ENCODE measurements at regions not wholly inside any gene's neighbourhood (a gene's known extent, or its start where the extent isn't known, plus 50 kb on each side); places are given as distances from the start of the nearest gene placed in this dataset.
"Not testable (repeated sequence)": the region's sequence is repeated elsewhere in the genome, so short reads cannot be mapped to it uniquely, and the experiment has no call there.

DNA sequence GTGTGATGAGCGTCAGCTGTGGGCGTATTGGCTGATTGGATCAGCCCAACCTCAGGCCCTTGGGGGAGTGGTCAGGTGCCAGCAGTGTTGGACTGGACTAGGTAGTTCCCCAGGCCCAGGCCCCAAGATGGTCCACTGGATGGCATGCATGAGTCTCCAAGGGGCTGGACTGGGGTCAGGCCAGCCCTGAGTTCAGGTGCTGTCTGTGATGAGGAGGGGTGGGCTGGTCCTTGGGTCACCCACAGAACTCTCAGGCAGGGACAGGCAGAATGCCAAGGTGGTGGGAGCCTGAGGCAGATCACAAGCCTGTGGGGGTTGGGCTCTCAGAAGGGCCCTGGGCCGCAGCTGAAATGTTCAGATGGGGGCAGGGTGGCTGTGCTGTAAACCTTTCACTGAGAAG lies 59.5 kb upstream of the THUMPD2 start:
- Histone ChIP-seq H3K36me3 (ENCODE audit: control insufficient read depth in 4 of 4, insufficient read depth in 4 of 4, low read length in 4 of 4) (no peaks in the 10 kb centered on the region), H3K9me3 (ENCODE audit: control insufficient read depth in 4 of 4, insufficient read depth in 3 of 4, low read length in 3 of 4) (peaks cover 0 to 5% (median 2%) of the 10 kb centered on the region in 4 donors), H3K27me3 (ENCODE audit: control insufficient read depth in 3 of 3, insufficient read depth in 3 of 3, low read length in 2 of 3) (no peaks in the 10 kb centered on the region), H3K27ac (ENCODE audit: low read depth in 1 of 2, low read length in 1 of 2) (no peak overlapping the region), H3K4me3 (no peak overlapping the region), H3K9ac (ENCODE audit: insufficient read depth in 1 of 2, low read length in 2 of 2) (no peak overlapping the region), H3K4me1 (ENCODE audit: control insufficient read depth in 5 of 5, insufficient read depth in 5 of 5, low read length in 5 of 5) (no peaks in the 10 kb centered on the region)
- ATAC-seq (ENCODE audit: insufficient read depth, low FRiP score) (no peak), DNase-seq (no peak)
- WGBS, 2 donors, result 93 to 98% methylated on average over 3 of the region's 3 CpGs
- TF ChIP-seq, protein P1, sequence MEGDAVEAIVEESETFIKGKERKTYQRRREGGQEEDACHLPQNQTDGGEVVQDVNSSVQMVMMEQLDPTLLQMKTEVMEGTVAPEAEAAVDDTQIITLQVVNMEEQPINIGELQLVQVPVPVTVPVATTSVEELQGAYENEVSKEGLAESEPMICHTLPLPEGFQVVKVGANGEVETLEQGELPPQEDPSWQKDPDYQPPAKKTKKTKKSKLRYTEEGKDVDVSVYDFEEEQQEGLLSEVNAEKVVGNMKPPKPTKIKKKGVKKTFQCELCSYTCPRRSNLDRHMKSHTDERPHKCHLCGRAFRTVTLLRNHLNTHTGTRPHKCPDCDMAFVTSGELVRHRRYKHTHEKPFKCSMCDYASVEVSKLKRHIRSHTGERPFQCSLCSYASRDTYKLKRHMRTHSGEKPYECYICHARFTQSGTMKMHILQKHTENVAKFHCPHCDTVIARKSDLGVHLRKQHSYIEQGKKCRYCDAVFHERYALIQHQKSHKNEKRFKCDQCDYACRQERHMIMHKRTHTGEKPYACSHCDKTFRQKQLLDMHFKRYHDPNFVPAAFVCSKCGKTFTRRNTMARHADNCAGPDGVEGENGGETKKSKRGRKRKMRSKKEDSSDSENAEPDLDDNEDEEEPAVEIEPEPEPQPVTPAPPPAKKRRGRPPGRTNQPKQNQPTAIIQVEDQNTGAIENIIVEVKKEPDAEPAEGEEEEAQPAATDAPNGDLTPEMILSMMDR (IDR thresholded peaks at IDR 0.05; ENCODE audit: control extremely low read depth, extremely low read depth), result no peak

DNA sequence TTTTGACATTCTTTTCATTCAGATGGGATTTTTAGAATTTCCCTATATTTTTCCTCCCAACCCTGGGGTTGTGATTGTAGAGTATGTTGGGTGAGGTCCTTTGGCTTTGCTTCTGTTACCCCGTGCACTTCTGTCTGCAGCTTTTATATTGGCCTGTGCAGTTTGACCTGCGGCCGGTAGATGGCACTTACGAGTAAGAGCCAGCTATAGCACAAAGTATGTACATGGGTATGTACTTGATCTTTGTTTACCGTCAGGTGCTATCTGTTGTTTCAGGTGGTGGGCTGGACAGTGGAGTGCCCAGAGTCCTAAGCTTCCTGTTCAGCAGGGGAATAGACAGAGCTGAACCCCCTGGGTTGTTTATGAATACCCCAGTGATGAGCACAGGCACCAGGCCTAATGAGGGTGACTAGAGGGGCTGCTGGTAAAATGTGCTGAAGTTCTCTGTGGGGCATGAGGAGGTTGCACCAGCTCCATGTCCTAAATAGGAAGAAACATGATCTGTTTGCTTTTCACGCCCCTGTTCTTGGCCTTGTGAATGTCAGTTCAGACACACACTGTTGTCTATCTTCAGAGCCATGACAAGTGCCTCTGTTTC lies 58.9 kb upstream of the THUMPD2 start:
- WGBS, 2 donors, result 60 to 64% methylated on average over 6 of the region's 6 CpGs
- Histone ChIP-seq H3K9ac (ENCODE audit: insufficient read depth in 1 of 2, low read length in 2 of 2) (no peak overlapping the region), H3K4me1 (ENCODE audit: control insufficient read depth in 5 of 5, insufficient read depth in 5 of 5, low read length in 5 of 5) (no peaks in the 10 kb centered on the region), H3K27me3 (ENCODE audit: control insufficient read depth in 3 of 3, insufficient read depth in 3 of 3, low read length in 2 of 3) (no peaks in the 10 kb centered on the region), H3K27ac (ENCODE audit: low read depth in 1 of 2, low read length in 1 of 2) (no peak overlapping the region), H3K36me3 (ENCODE audit: control insufficient read depth in 4 of 4, insufficient read depth in 4 of 4, low read length in 4 of 4) (no peaks in the 10 kb centered on the region), H3K4me3 (no peak overlapping the region), H3K9me3 (ENCODE audit: control insufficient read depth in 4 of 4, insufficient read depth in 3 of 4, low read length in 3 of 4) (peaks cover 0 to 5% (median 2%) of the 10 kb centered on the region in 4 donors)
- DNase-seq (peak in 1 of 3 donors; percentile 11), ATAC-seq (ENCODE audit: insufficient read depth, low FRiP score) (peak; percentile 58)
- TF ChIP-seq, protein P1 (IDR thresholded peaks at IDR 0.05; ENCODE audit: control extremely low read depth, extremely low read depth), result no peak

DNA sequence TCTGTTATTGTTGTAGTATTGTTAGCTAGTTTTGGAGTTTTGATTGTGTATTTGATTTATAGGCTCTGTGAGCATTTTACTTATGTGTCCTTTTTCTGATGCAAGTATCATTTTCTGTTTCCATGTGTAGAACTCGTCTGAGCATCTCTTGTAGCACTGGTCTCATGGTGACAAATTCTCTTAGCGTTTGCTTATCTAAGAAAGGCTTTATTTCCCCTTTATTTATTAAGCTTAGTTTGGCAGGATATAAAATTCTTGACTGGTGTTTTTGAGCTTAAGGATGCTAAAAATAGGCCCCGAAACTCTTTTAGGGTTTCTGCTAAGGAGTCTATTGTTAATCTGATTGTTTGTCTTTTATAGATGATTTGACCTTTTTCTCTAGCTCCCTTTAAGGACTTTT lies 57.6 kb upstream of the THUMPD2 start:
- Histone ChIP-seq H3K36me3 (ENCODE audit: control insufficient read depth in 4 of 4, insufficient read depth in 4 of 4, low read length in 4 of 4) (no peaks in the 10 kb centered on the region), H3K9ac (ENCODE audit: insufficient read depth in 1 of 2, low read length in 2 of 2) (no peak overlapping the region), H3K27me3 (ENCODE audit: control insufficient read depth in 3 of 3, insufficient read depth in 3 of 3, low read length in 2 of 3) (no peaks in the 10 kb centered on the region), H3K4me1 (ENCODE audit: control insufficient read depth in 5 of 5, insufficient read depth in 5 of 5, low read length in 5 of 5) (no peaks in the 10 kb centered on the region), H3K27ac (ENCODE audit: low read depth in 1 of 2, low read length in 1 of 2) (no peak overlapping the region), H3K9me3 (ENCODE audit: control insufficient read depth in 4 of 4, insufficient read depth in 3 of 4, low read length in 3 of 4) (peaks cover 0 to 5% (median 3%) of the 10 kb centered on the region in 4 donors), H3K4me3 (no peak overlapping the region)
- DNase-seq (no peak), ATAC-seq (ENCODE audit: insufficient read depth, low FRiP score) (no peak)
- TF ChIP-seq, protein P1 (IDR thresholded peaks at IDR 0.05; ENCODE audit: control extremely low read depth, extremely low read depth), result no peak
- 87 to 88% methylated on average over 3 of the region's 3 CpGs for WGBS, 2 donors

DNA sequence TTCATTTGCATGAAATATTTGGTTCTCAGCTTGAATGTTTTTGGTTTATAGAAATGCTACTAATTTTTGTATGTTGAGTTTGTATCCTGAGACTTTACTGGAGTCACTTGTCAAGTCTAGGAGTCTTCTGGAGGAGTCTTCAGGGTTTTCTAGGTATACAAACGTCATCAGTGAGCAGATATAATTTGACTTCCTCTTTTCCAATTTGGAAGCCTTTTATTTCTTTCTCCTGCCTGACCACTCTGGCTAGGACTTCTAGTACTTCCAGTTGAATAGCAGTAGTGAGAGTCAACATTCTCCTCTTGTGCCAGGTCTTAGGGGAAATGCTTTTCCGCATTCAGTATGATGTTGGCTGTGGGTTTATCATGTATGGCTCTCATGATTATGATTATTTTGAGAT lies 55.4 kb upstream of the THUMPD2 start:
- Histone ChIP-seq H3K36me3 (ENCODE audit: control insufficient read depth in 4 of 4, insufficient read depth in 4 of 4, low read length in 4 of 4) (no peaks in the 10 kb centered on the region), H3K27me3 (ENCODE audit: control insufficient read depth in 3 of 3, insufficient read depth in 3 of 3, low read length in 2 of 3) (no peaks in the 10 kb centered on the region), H3K27ac (ENCODE audit: low read depth in 1 of 2, low read length in 1 of 2) (no peak overlapping the region), H3K4me1 (ENCODE audit: control insufficient read depth in 5 of 5, insufficient read depth in 5 of 5, low read length in 5 of 5) (no peaks in the 10 kb centered on the region), H3K9me3 (ENCODE audit: control insufficient read depth in 4 of 4, insufficient read depth in 3 of 4, low read length in 3 of 4) (peaks cover 0 to 5% (median 3%) of the 10 kb centered on the region in 4 donors), H3K9ac (ENCODE audit: insufficient read depth in 1 of 2, low read length in 2 of 2) (no peak overlapping the region), H3K4me3 (no peak overlapping the region)
- ATAC-seq (ENCODE audit: insufficient read depth, low FRiP score) (no peak), DNase-seq (no peak)
- 82 to 83% methylated on average over 2 of the region's 2 CpGs for WGBS, 2 donors
- TF ChIP-seq, protein P1 (IDR thresholded peaks at IDR 0.05; ENCODE audit: control extremely low read depth, extremely low read depth), result no peak

DNA sequence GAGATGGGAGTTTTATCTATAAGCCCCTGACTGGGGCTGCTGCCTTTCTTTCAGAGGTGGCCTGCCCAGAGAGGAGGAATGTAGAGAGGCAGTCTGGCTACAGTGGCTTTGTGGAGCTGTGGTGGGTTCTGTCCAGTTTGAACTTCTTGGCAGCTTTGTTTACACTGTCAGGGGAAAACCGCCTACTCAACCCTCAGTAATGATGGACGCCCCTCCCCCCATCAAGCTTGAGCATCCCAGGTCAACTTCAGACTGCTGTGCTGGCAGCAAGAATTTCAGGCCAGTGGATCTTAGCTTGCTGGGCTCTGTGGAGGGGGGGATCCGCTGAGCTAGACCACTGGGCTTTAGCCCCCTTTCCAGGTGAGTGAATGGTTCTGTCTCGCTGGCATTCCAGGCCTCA lies 51.6 kb upstream of the THUMPD2 start:
- not testable (repeated sequence) for H3K27me3 ChIP-seq (ENCODE audit: control insufficient read depth in 3 of 3, insufficient read depth in 3 of 3, low read length in 2 of 3); DNase-seq; H3K36me3 ChIP-seq (ENCODE audit: control insufficient read depth in 4 of 4, insufficient read depth in 4 of 4, low read length in 4 of 4); H3K9ac ChIP-seq (ENCODE audit: insufficient read depth in 1 of 2, low read length in 2 of 2); H3K4me1 ChIP-seq (ENCODE audit: control insufficient read depth in 5 of 5, insufficient read depth in 5 of 5, low read length in 5 of 5); H3K9me3 ChIP-seq (ENCODE audit: control insufficient read depth in 4 of 4, insufficient read depth in 3 of 4, low read length in 3 of 4); H3K27ac ChIP-seq (ENCODE audit: low read depth in 1 of 2, low read length in 1 of 2); H3K4me3 ChIP-seq; ATAC-seq (ENCODE audit: insufficient read depth, low FRiP score)
- WGBS, 2 donors, result 75 to 89% methylated on average over 4 of the region's 4 CpGs

Measured in lung (tissue), 11 donors.